Testis (tissue), 2 donors: ENCODE measurements at regions not wholly inside any gene's neighbourhood (a gene's known extent, or its start where the extent isn't known, plus 50 kb on each side); places are given as distances from the start of the nearest gene placed in this dataset.

Experiments
- POLR2A ChIP-seq: fragments of 450-650 bp; IDR thresholded peaks from one replicate; pipeline ENCODE4 v1.6.1; 2017; ENCODE audit warnings: antibody characterized with exemption, mild to moderate bottlenecking, moderate library complexity
- TF ChIP-seq, protein P1 (sequence below), 3 experiments: fragments of 450-650 bp in 2 of 3; fragments of 200-600 bp in 1 of 3; sonication (generic) in 1 of 3; IDR thresholded peaks; one replicate each; pipeline ENCODE4 v1.5.1; 2016 to 2019; ENCODE audit warnings: antibody characterized with exemption in 3 of 3, mild to moderate bottlenecking in 2 of 3, moderate library complexity in 1 of 3

DNA sequence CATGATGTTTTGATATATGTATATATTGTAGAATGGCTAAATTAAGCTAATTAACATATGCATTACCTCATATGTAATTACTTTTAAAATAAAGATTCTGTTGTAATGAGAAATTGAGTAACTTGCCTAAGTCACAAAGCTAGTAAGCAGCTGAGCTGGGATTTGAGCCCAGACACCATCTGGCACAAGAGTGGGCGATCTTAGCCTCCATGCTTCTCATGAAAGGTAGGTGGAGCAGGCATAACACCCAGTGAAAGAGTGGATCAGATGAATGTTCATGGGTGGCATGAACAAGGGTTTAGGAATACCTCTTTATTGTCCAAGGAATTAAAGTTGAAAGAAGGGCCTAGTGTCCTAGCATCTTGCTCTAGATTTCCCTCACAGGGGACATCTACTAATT, 365.4 kb downstream of the TFAP2B start:
- TF ChIP-seq POLR2A, result no peak
- TF ChIP-seq, protein P1, sequence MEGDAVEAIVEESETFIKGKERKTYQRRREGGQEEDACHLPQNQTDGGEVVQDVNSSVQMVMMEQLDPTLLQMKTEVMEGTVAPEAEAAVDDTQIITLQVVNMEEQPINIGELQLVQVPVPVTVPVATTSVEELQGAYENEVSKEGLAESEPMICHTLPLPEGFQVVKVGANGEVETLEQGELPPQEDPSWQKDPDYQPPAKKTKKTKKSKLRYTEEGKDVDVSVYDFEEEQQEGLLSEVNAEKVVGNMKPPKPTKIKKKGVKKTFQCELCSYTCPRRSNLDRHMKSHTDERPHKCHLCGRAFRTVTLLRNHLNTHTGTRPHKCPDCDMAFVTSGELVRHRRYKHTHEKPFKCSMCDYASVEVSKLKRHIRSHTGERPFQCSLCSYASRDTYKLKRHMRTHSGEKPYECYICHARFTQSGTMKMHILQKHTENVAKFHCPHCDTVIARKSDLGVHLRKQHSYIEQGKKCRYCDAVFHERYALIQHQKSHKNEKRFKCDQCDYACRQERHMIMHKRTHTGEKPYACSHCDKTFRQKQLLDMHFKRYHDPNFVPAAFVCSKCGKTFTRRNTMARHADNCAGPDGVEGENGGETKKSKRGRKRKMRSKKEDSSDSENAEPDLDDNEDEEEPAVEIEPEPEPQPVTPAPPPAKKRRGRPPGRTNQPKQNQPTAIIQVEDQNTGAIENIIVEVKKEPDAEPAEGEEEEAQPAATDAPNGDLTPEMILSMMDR (IDR thresholded peaks at IDR 0.05), result no peak
